ENCODE measurements at regions not wholly inside any gene's neighbourhood (a gene's known extent, or its start where the extent isn't known, plus 50 kb on each side); places are given as distances from the start of the nearest gene placed in this dataset.
"Not testable (repeated sequence)": the region's sequence is repeated elsewhere in the genome, so short reads cannot be mapped to it uniquely, and the experiment has no call there.

GRCh38 chr16:79835194-79835593 is 234.7 kb upstream of the MAF start:
- TF ChIP-seq CTCF (IDR thresholded peaks at IDR 0.05): no peak
- no peak for TF ChIP-seq SIN3A (IDR thresholded peaks at IDR 0.05; ENCODE audit: borderline replicate concordance, insufficient read depth, low read depth, low read length)
- no peak for TF ChIP-seq TCF7L2 (IDR thresholded peaks at IDR 0.05; ENCODE audit: low read depth, low read length)
- TF ChIP-seq POLR2AphosphoS5 (IDR thresholded peaks at IDR 0.05; ENCODE audit: low read depth, low read length): no peak
- DNase-seq (ENCODE audit: low read depth, low spot score) (no peak), ATAC-seq (no peak)
- Histone ChIP-seq H3K4me1 (ENCODE audit: control insufficient read depth, insufficient read depth, low read length) (no peaks in the 10 kb centered on the region), H3K4me3 (ENCODE audit: low read depth in 2 of 2, low read length in 2 of 2) (no peak overlapping the region), H3K27me3 (ENCODE audit: control insufficient read depth, insufficient read depth, low read length) (no peaks in the 10 kb centered on the region), H3K9me3 (ENCODE audit: control insufficient read depth, insufficient read depth, low read depth, low read length) (no peaks in the 10 kb centered on the region), H3K27ac (ENCODE audit: low read length) (no peak overlapping the region), H3K36me3 (ENCODE audit: control insufficient read depth, insufficient read depth, low read length) (no peaks in the 10 kb centered on the region)
- ChIA-PET POLR2A (no interaction called here), CTCF (no interaction called here)
- intact Hi-C loops (cut with micrococcal nuclease; ENCODE audit: unreplicated experiment) (no loop called here), in situ Hi-C loops (cut with HindIII; ENCODE audit: low pct_unique_long_range_greater_than_20kb, low sequenced_read_pairs) (no loop called here)
- no TSS peak for BruUV-seq (replicated peaks)

GRCh38 chr16:79834720-79835119 is 234.2 kb upstream of the MAF start:
- ChIA-PET POLR2A (no interaction called here), CTCF (no interaction called here)
- no peaks in the 10 kb centered on the region for H3K27me3 ChIP-seq (ENCODE audit: control insufficient read depth, insufficient read depth, low read length)
- H3K36me3 ChIP-seq (ENCODE audit: control insufficient read depth, insufficient read depth, low read length): no peaks in the 10 kb centered on the region
- H3K27ac ChIP-seq (ENCODE audit: low read length): no peak overlapping the region
- H3K4me1 ChIP-seq (ENCODE audit: control insufficient read depth, insufficient read depth, low read length): no peaks in the 10 kb centered on the region
- in situ Hi-C loops (cut with HindIII; ENCODE audit: low pct_unique_long_range_greater_than_20kb, low sequenced_read_pairs): no loop called here
- no TSS peak for BruUV-seq (replicated peaks)
- DNase-seq (ENCODE audit: low read depth, low spot score) (no peak), ATAC-seq (no peak)
- intact Hi-C loops (cut with micrococcal nuclease; ENCODE audit: unreplicated experiment): no loop called here
- TF ChIP-seq TCF7L2 (IDR thresholded peaks at IDR 0.05; ENCODE audit: low read depth, low read length) (no peak), POLR2AphosphoS5 (IDR thresholded peaks at IDR 0.05; ENCODE audit: low read depth, low read length) (no peak), CTCF (IDR thresholded peaks at IDR 0.05) (no peak), REST (IDR thresholded peaks at IDR 0.05; ENCODE audit: insufficient read depth in 1 of 2, low read depth in 2 of 2, low read length in 1 of 2) (no peak), SIN3A (IDR thresholded peaks at IDR 0.05; ENCODE audit: borderline replicate concordance, insufficient read depth, low read depth, low read length) (no peak)
- no peaks in the 10 kb centered on the region for H3K9me3 ChIP-seq (ENCODE audit: control insufficient read depth, insufficient read depth, low read depth, low read length)
- no peak overlapping the region for H3K4me3 ChIP-seq (ENCODE audit: low read depth in 2 of 2, low read length in 2 of 2)

GRCh38 chr16:79834003-79834402 is 233.5 kb upstream of the MAF start:
- POLR2A ChIA-PET; BruUV-seq (replicated peaks); H3K27ac ChIP-seq (ENCODE audit: low read length); H3K4me3 ChIP-seq (ENCODE audit: low read depth in 2 of 2, low read length in 2 of 2); CTCF ChIA-PET; H3K36me3 ChIP-seq (ENCODE audit: control insufficient read depth, insufficient read depth, low read length); H3K4me1 ChIP-seq (ENCODE audit: control insufficient read depth, insufficient read depth, low read length); in situ Hi-C loops (cut with HindIII; ENCODE audit: low pct_unique_long_range_greater_than_20kb, low sequenced_read_pairs); ATAC-seq; H3K9me3 ChIP-seq (ENCODE audit: control insufficient read depth, insufficient read depth, low read depth, low read length); DNase-seq (ENCODE audit: low read depth, low spot score); H3K27me3 ChIP-seq (ENCODE audit: control insufficient read depth, insufficient read depth, low read length); intact Hi-C loops (cut with micrococcal nuclease; ENCODE audit: unreplicated experiment): not testable (repeated sequence)
